ENCODE measurements at regions not wholly inside any gene's neighbourhood (a gene's known extent, or its start where the extent isn't known, plus 50 kb on each side); places are given as distances from the start of the nearest gene placed in this dataset.

DNA sequence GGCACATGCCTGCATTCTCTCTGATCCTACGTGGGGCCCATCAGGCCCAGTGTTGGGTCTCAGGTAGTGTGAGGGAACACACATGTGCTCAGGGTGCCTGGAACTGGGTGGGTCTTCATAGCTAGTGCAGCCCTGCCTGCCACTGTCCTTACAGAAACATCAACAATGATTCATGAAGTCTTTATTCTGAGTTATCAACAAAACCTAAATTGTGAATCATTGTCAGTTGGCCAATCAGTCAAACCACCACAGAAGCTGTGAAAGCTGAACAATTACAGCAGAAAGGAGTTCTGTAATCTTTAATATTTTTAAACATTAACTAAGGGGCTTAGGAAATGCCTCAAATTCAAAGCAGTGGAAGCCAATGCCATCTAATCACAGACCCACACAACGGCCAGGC, 82.8 kb upstream of the ZNF521 start:
- TF ChIP-seq, protein P1, sequence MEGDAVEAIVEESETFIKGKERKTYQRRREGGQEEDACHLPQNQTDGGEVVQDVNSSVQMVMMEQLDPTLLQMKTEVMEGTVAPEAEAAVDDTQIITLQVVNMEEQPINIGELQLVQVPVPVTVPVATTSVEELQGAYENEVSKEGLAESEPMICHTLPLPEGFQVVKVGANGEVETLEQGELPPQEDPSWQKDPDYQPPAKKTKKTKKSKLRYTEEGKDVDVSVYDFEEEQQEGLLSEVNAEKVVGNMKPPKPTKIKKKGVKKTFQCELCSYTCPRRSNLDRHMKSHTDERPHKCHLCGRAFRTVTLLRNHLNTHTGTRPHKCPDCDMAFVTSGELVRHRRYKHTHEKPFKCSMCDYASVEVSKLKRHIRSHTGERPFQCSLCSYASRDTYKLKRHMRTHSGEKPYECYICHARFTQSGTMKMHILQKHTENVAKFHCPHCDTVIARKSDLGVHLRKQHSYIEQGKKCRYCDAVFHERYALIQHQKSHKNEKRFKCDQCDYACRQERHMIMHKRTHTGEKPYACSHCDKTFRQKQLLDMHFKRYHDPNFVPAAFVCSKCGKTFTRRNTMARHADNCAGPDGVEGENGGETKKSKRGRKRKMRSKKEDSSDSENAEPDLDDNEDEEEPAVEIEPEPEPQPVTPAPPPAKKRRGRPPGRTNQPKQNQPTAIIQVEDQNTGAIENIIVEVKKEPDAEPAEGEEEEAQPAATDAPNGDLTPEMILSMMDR (IDR thresholded peaks at IDR 0.05; ENCODE audit: extremely low read depth, insufficient read depth, missing control alignments), result no peak
- in situ Hi-C loops (cut with MboI; ENCODE audit: low pct_unique_long_range_greater_than_20kb, low sequenced_read_pairs, unreplicated experiment), result no loop called here
- DNase-seq (ENCODE audit: low spot score), result no peak

DNA sequence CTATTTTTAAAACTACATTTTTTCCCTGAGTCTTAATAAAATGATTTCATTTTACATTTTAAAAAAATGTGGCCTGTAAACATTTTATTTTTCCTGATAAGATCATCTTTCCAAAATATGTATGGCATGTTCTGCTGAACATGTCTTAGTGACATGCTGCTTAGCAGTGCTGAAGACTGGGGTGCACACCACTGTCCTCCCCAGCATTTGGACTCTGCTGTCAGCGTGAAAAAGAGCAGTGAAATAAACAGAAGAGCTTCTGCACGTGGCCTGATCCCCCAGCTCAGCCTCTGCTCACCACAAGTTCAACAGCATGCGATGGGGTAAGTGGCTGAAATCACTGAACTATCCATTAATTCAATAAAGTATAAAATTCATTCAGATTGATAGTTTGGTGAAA, 81.6 kb upstream of the ZNF521 start:
- no peak for DNase-seq (ENCODE audit: low spot score)
- in situ Hi-C loops (cut with MboI; ENCODE audit: low pct_unique_long_range_greater_than_20kb, low sequenced_read_pairs, unreplicated experiment), result no loop called here
- TF ChIP-seq, protein P1 (IDR thresholded peaks at IDR 0.05; ENCODE audit: extremely low read depth, insufficient read depth, missing control alignments), result no peak

DNA sequence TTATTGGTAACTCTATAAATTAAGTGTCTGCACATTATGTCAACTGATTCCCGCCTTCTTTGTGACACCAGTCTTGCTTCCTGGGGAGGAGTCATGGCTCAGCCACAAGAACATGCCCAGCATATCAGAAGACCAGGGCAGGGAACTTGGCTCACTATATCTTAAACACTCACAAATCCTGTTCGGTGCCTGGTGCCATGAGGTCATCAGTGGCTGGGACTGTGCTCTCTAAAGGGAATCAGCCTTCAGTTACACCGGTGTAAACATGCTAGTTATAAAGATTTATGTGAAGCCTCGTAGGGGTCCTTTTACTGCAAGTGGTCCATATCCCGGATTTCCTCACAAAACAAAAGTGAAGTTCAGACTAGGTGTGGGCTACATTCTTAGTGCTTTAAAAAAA, 73.1 kb upstream of the ZNF521 start:
- TF ChIP-seq, protein P1 (IDR thresholded peaks at IDR 0.05; ENCODE audit: extremely low read depth, insufficient read depth, missing control alignments), result no peak
- DNase-seq (ENCODE audit: low spot score), result no peak
- in situ Hi-C loops (cut with MboI; ENCODE audit: low pct_unique_long_range_greater_than_20kb, low sequenced_read_pairs, unreplicated experiment), result no loop called here

DNA sequence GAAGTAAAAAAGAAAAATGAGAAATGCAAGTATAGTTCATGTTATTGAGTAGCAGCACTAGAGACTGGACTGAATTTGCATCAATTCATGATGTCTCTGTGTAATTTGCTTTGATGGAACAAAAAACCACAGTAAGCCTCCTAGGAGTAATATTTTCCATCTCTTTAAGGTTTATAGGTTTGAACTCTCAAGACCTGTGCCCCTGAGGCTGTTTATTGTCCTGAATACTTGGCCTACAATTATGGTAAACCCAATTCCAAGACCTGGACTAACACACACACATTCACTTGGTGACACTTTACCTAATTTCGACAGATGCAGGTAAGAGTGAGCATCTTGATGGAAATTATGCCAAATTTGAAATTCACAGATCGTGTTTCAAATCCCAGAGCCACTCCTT, 71.8 kb upstream of the ZNF521 start:
- in situ Hi-C loops (cut with MboI; ENCODE audit: low pct_unique_long_range_greater_than_20kb, low sequenced_read_pairs, unreplicated experiment), result no loop called here
- DNase-seq (ENCODE audit: low spot score), result no peak
- TF ChIP-seq, protein P1 (IDR thresholded peaks at IDR 0.05; ENCODE audit: extremely low read depth, insufficient read depth, missing control alignments), result no peak

DNA sequence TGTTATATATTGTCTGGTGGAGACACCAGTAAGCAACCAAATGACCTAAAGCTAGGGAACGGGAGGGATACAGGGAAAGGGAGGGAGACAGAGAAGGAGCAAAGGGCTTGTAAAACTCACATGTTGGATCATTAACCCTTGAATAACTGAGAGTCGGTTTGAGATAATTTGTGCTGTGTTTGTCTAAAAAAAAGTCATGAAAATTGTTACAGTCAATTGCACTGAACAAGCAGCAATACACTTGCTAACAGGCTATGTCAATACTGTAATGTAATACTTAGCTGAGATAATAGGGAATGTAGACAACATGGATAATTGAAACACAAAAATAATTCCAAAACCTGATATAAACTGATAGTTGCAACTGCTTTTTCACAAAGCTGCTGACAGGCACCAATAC, 71.3 kb upstream of the ZNF521 start:
- no peak for DNase-seq (ENCODE audit: low spot score)
- in situ Hi-C loops (cut with MboI; ENCODE audit: low pct_unique_long_range_greater_than_20kb, low sequenced_read_pairs, unreplicated experiment), result no loop called here
- TF ChIP-seq, protein P1 (IDR thresholded peaks at IDR 0.05; ENCODE audit: extremely low read depth, insufficient read depth, missing control alignments), result no peak

DNA sequence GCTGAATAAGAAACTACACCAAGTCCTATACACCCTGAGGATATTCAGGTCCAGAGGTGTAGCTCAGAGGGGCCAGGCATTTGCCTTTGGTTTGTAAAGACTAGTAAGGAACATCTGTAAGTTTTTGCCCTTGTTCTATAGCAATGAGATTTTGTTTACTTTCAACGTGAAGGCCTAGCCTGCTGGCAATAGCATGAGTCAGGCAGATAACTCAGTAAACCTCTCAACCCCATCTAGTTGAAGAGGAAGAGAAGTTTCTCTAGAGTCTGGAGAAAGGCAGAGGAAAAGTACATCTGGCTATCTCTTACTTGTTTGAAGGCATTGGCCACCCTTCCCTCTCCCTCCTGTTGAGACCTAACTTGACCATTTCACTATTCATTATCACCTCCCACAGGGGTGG, 70.3 kb upstream of the ZNF521 start:
- no peak for DNase-seq (ENCODE audit: low spot score)
- in situ Hi-C loops (cut with MboI; ENCODE audit: low pct_unique_long_range_greater_than_20kb, low sequenced_read_pairs, unreplicated experiment), result no loop called here
- TF ChIP-seq, protein P1 (IDR thresholded peaks at IDR 0.05; ENCODE audit: extremely low read depth, insufficient read depth, missing control alignments), result no peak

All from GM13977 (cell line).